HG03469 (cell line): ENCODE measurements at regions not wholly inside any gene's neighbourhood (a gene's known extent, or its start where the extent isn't known, plus 50 kb on each side); places are given as distances from the start of the nearest gene placed in this dataset.

Experiments used
- ATAC-seq: cut with Tn5 transposase; IDR thresholded peaks from one replicate; pipeline ENCODE4 v1.9.1; 2021; ENCODE audit warnings: mild to moderate bottlenecking, moderate library complexity, moderate number of reproducible peaks; ENCODE audit not compliant: unreplicated experiment

- ATAC-seq, result no peak
These were observed 158.0 kb upstream of the PCDH10 start for GRCh38 chr4:132991111-132991510.

GRCh38 chr4:132992686-132993085 lies 156.4 kb upstream of the PCDH10 start:
- ATAC-seq, result no peak

- no peak for ATAC-seq
These were observed 150.4 kb upstream of the PCDH10 start for GRCh38 chr4:132998585-132999230.

DNA sequence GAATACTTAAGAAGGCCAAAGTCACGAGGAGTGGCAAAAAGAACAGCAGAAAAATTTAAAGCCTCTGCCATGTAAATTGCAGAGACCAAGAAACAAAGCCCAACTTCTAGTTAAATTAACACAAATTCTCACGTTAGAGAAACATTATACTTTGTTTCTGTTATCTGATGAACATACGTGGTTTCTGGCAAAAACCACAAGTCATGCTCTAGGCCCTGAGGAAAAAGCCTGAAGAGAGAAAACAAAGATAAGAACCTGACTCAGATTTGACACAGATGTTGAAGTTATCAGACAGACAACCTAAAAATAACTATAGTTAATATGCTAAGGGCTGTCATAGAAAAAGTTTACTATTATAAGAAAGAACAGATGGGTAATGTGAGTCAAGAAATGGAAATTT lies 149.1 kb upstream of the PCDH10 start:
- ATAC-seq, result no peak

- no peak for ATAC-seq
These were observed 145.9 kb upstream of the PCDH10 start for GRCh38 chr4:133003169-133003568.

- no peak for ATAC-seq
These were observed 134.5 kb upstream of the PCDH10 start for GRCh38 chr4:133014473-133015135.

DNA sequence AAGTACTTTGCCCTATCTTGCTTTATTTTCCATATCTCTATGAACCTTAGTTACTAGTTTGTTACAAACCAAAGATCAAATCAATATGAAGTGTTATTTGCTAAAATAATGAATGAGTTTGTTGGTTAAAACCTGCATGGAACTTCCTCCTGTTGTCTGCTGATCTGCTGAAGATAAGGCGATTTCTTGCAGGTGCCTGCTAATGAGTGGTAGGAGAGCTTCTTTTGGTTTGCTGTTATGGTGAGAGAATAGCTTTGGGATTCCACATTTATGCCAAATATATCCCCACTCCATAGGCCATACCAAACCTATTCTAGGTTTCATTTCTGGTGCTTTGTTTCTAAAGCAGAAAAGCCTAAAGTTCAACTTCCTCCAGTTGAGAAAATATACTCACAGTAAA lies 103.8 kb upstream of the PCDH10 start:
- no peak for ATAC-seq

DNA sequence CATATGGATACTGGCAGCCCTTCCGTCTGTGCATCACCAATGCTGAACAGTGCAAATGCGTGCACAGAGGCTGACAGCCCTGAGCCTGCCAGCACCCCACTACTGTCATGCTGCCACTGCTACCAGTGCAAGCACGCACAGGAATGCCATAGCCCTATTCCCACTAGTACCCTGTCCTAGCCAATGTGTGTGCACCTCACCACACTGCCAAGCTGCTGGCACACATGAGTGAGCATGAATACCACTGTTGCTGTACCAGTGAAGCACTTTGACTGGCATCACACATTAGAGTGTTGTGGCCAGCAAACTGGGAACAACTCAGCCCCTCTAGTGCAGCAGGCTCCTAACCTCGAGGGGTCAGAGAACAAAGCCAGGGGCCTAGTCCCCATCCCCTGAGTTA lies 102.9 kb upstream of the PCDH10 start:
- ATAC-seq, result no peak

- ATAC-seq, result no peak
These were observed 90.4 kb upstream of the PCDH10 start for GRCh38 chr4:133058701-133059100.

DNA sequence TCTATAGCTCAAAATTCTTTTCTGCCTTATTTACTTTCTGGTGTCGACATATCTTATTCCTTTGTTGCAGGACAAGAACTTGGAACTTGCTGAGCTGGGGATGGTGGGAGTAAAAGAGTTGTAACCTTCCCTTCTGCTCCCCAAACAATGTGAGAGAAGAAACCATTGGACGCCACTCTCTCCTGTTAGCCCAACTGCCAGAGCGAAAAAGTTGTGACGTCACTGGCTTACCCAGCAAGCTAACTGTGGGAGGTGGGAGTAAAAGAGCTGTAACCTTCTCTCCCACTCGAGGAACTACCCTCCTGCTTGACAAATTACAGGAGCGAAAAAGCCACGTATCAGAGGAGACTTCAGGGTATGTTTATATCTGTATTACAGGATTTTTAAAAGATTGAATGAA lies 90.0 kb upstream of the PCDH10 start:
- ATAC-seq, result no peak

DNA sequence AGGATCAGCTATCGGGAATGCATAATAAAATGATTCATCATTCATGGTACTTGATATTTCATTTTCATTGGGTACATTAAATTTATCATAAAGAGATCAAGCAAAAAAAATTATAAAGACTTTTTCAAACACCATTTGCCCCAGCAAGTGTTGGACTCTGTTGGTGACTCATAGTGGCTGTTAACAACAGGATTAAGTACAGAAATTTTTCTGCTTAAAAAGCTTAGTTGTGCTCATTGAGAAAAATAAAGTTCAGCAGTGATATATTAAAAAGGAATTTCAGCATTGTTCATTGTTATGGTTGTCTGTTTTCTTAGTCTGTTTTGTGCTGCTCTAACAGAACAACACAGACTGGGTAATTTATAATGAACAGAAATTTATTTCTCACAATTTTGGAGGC lies 86.2 kb upstream of the PCDH10 start:
- ATAC-seq, result no peak

- ATAC-seq, result no peak
These were observed 81.0 kb upstream of the PCDH10 start for GRCh38 chr4:133068083-133068482.

DNA sequence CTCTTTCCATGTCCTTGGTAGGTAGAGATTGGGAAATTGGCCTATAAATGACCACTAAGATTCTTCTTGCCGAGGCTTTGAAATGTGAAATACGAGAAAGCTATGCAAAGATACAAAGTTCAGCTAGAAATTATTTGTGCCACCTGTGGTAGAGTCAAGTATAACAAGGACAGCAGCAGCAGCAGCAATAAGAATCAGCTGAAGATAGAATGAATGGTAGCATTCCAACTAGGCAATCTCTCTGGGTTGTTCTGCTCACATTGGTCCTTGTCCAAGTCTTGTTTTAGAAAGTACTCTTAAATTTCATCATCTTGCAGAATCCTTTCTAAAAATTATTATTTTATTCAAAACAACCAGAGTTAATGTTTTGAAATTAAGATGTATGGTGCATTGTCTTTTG lies 67.8 kb upstream of the PCDH10 start:
- no peak for ATAC-seq

- no peak for ATAC-seq
These were observed 64.7 kb upstream of the PCDH10 start for GRCh38 chr4:133084421-133084820.

- ATAC-seq, result no peak
These were observed 53.5 kb upstream of the PCDH10 start for GRCh38 chr4:133095591-133095990.

DNA sequence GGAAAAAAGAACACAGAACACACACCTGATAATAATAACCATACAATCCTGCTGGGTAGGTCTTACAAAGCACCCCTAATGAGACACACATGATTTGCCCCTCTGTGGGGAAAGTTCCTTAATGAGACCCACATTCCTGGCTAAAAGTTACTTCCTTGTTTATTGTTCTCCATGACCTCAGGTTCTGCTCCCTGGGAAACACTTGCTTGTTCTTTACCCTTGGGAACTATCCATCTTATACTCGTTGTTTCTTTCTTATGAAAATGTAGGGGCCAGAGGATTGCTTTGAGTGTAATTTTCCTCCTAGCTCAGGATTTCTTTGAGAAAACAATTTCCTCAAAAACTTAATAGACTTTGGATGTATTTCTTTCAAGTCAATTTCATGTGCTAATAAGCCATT lies 52.1 kb upstream of the PCDH10 start:
- no peak for ATAC-seq
